NB4 (cell line): ENCODE measurements at regions not wholly inside any gene's neighbourhood (a gene's known extent, or its start where the extent isn't known, plus 50 kb on each side); places are given as distances from the start of the nearest gene placed in this dataset.
A peak's percentile ranks its signal among the peaks of the same experiment; 100 is the strongest.

Experiments
- DNase-seq: peaks from one replicate; pipeline ENCODE4 v3.0.0; 2010; ENCODE audit warnings: low read depth
- H3K4me3 ChIP-seq: one replicate; pipeline ENCODE4 v1.5.1; 2011; ENCODE audit warnings: mild to moderate bottlenecking, low read depth, low read length, moderate library complexity
- CTCF ChIP-seq: IDR thresholded peaks from one replicate; pipeline ENCODE4 v1.5.1; 2012; ENCODE audit warnings: low read depth, low read length
- MAX ChIP-seq: IDR thresholded peaks from 2 replicates; pipeline ENCODE4 v1.6.1; 2011; ENCODE audit warnings: low read depth, low read length
- MYC ChIP-seq: IDR thresholded peaks from 2 replicates; pipeline ENCODE4 v1.6.1; 2011; ENCODE audit warnings: low read depth, low read length
- POLR2A ChIP-seq: IDR thresholded peaks from 2 replicates; pipeline ENCODE4 v1.6.1; 2011; ENCODE audit warnings: mild to moderate bottlenecking; ENCODE audit not compliant: insufficient read length; ENCODE audit errors: extremely low read depth

GRCh38 chr1:72516264-72516663, 233.9 kb upstream of the NEGR1 start:
- TF ChIP-seq POLR2A: no peak
- no peak for TF ChIP-seq MYC
- TF ChIP-seq MAX: no peak
- TF ChIP-seq CTCF: no peak
- DNase-seq: no peak
- no peak overlapping the region for H3K4me3 ChIP-seq

GRCh38 chr1:72498371-72498770, 216.0 kb upstream of the NEGR1 start:
- peak; percentile 3 for DNase-seq
- H3K4me3 ChIP-seq: no peak overlapping the region
- TF ChIP-seq MYC (no peak), MAX (no peak), POLR2A (no peak), CTCF (no peak)

GRCh38 chr1:72489801-72490200, 207.5 kb upstream of the NEGR1 start:
- no peak for TF ChIP-seq MAX
- TF ChIP-seq MYC: no peak
- TF ChIP-seq CTCF: no peak
- TF ChIP-seq POLR2A: no peak
- no peak for DNase-seq
- no peak overlapping the region for H3K4me3 ChIP-seq

GRCh38 chr1:72485801-72486200, 203.5 kb upstream of the NEGR1 start:
- no peak for DNase-seq
- no peak overlapping the region for H3K4me3 ChIP-seq
- no peak for TF ChIP-seq POLR2A
- no peak for TF ChIP-seq CTCF
- no peak for TF ChIP-seq MAX
- no peak for TF ChIP-seq MYC

- DNase-seq: no peak
- TF ChIP-seq POLR2A (no peak), CTCF (no peak), MAX (no peak), MYC (no peak)
- no peak overlapping the region for H3K4me3 ChIP-seq
Measured at GRCh38 chr1:72483846-72484357, 201.6 kb upstream of the NEGR1 start.

GRCh38 chr1:72482736-72483413, 200.5 kb upstream of the NEGR1 start:
- TF ChIP-seq MYC (no peak), MAX (no peak), CTCF (no peak), POLR2A (no peak)
- no peak overlapping the region for H3K4me3 ChIP-seq
- no peak for DNase-seq
